ENCODE measurements at regions not wholly inside any gene's neighbourhood (a gene's known extent, or its start where the extent isn't known, plus 50 kb on each side); places are given as distances from the start of the nearest gene placed in this dataset.
"Not testable (repeated sequence)": the region's sequence is repeated elsewhere in the genome, so short reads cannot be mapped to it uniquely, and the experiment has no call there.

DNA sequence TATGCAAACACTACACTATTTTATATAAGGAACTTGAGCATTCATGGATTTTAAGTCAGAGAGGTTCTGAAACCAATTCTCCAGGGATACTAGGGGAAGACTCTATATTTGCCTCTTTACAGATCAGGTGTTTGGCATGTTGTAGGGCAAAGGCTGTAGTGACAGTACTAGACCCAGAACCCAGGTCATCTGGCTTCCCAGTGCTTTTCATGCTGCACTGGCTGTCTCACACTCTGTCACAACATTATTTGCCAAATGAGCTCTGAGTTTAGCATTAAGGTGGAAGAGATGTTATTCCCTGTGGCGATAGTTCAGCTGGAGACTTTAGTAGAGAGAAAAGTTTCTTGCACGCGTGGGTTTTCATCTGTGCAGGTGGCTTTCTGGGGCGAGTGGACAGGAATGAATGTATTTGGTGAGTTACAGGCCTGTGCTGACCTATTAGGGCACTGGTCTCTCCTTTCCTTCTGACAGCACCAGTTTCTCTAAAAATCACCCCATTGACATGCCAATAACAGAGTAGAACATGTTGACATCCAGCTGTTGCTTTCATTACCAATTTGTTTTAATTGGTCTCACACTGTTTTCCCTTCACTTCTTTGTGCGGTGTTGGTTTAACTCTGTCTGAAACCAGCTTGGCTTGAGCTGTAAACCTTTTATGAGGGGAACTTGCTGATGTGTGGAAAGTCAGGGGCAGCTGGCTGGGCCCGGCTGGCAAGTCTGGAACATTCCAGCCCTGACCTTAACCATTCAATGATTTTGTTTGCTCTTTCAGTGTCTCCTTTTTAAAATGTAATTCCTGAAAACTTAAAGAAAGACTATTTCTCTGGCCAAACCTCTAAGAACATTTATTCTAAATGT, 643.0 kb upstream of the FAM98A start:
- Mint-ChIP-seq H3K4me3 (no peak overlapping the region), H3K36me3 (ENCODE audit: insufficient read depth) (no peaks in the 10 kb centered on the region), H3K27me3 (ENCODE audit: low read depth) (no peaks in the 10 kb centered on the region), H3K4me1 (ENCODE audit: low read depth) (no peaks in the 10 kb centered on the region), H3K9me3 (no peaks in the 10 kb centered on the region)
- DNase-seq = no peak
- no peak for ATAC-seq

DNA sequence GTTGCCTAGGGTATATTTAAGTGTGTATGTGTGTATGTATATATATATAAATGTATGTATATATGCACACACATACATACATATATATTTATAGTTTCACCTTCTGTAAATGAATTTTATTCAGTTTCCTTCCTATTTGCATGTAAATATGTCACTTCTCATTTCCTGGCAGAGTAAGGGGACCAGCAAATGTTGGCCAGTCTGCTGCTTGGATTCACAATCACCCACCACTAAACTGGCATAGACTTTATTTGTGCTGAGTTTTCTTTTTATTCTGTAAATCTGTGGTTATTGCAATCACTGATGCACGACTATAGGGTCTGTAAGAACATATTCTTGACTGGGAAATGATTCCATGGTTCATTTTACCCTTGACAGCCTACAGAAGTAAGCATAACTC, 640.4 kb upstream of the FAM98A start:
- Mint-ChIP-seq H3K36me3 (ENCODE audit: insufficient read depth) (no peaks in the 10 kb centered on the region), H3K9me3 (peaks cover 6% of the 10 kb centered on the region), H3K4me3 (no peak overlapping the region), H3K27me3 (ENCODE audit: low read depth) (no peaks in the 10 kb centered on the region), H3K4me1 (ENCODE audit: low read depth) (no peaks in the 10 kb centered on the region)
- DNase-seq = no peak
- ATAC-seq = no peak

GRCh38 chr2:34234823-34235222, 635.7 kb upstream of the FAM98A start:
- Mint-ChIP-seq H3K36me3 (ENCODE audit: insufficient read depth) (no peaks in the 10 kb centered on the region), H3K4me3 (no peak overlapping the region), H3K27me3 (ENCODE audit: low read depth) (no peaks in the 10 kb centered on the region), H3K9me3 (peaks cover 6% of the 10 kb centered on the region), H3K4me1 (ENCODE audit: low read depth) (no peaks in the 10 kb centered on the region)
- ATAC-seq (no peak), DNase-seq (no peak)

GRCh38 chr2:34229998-34230397, 630.9 kb upstream of the FAM98A start:
- Mint-ChIP-seq H3K4me3 (no peak overlapping the region), H3K9me3 (no peaks in the 10 kb centered on the region), H3K4me1 (ENCODE audit: low read depth) (no peaks in the 10 kb centered on the region), H3K36me3 (ENCODE audit: insufficient read depth) (no peaks in the 10 kb centered on the region), H3K27me3 (ENCODE audit: low read depth) (no peaks in the 10 kb centered on the region)
- DNase-seq (no peak), ATAC-seq (no peak)

DNA sequence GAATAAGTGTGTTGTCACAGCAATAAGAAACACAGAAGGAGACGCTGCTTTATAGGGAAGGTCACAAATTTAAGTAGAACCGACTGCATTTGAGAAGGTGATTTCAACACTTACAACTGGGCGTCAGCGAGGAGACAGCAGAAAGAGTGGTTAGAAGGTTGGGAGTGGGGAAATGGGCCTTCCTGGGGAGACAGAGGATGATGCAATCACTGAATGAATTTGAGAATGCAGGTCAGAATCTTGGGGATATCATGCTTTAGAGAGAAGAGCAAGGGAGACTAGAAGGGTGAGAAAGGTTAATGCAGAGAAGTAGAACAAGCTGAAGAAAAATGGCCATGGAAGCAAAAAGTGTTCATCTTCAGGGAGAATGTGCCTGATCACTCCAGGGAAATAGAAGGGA, 616.1 kb upstream of the FAM98A start:
- Mint-ChIP-seq H3K4me3 (no peak overlapping the region), H3K9me3 (peaks cover 18% of the 10 kb centered on the region), H3K27me3 (ENCODE audit: low read depth) (no peaks in the 10 kb centered on the region), H3K36me3 (ENCODE audit: insufficient read depth) (no peaks in the 10 kb centered on the region), H3K4me1 (ENCODE audit: low read depth) (no peaks in the 10 kb centered on the region)
- ATAC-seq = no peak
- DNase-seq = no peak

GRCh38 chr2:34210382-34210781, 611.3 kb upstream of the FAM98A start:
- peaks cover 43% of the 10 kb centered on the region for H3K9me3 Mint-ChIP-seq
- H3K4me1 Mint-ChIP-seq (ENCODE audit: low read depth); H3K27me3 Mint-ChIP-seq (ENCODE audit: low read depth); H3K36me3 Mint-ChIP-seq (ENCODE audit: insufficient read depth); DNase-seq; H3K4me3 Mint-ChIP-seq; ATAC-seq: not testable (repeated sequence)

GRCh38 chr2:34204560-34204959, 605.5 kb upstream of the FAM98A start:
- DNase-seq = no peak
- ATAC-seq = no peak
- Mint-ChIP-seq H3K36me3 (ENCODE audit: insufficient read depth) (no peaks in the 10 kb centered on the region), H3K4me3 (no peak overlapping the region), H3K9me3 (peaks cover 32% of the 10 kb centered on the region), H3K4me1 (ENCODE audit: low read depth) (no peaks in the 10 kb centered on the region), H3K27me3 (ENCODE audit: low read depth) (no peaks in the 10 kb centered on the region)

- no peak for DNase-seq
- Mint-ChIP-seq H3K4me3 (no peak overlapping the region), H3K36me3 (ENCODE audit: insufficient read depth) (no peaks in the 10 kb centered on the region)
These were observed 602.0 kb upstream of the FAM98A start for GRCh38 chr2:34201099-34201498.

GRCh38 chr2:34199971-34200370, 600.9 kb upstream of the FAM98A start:
- no peaks in the 10 kb centered on the region for H3K36me3 Mint-ChIP-seq (ENCODE audit: insufficient read depth)
- no peak overlapping the region for H3K4me3 Mint-ChIP-seq
- peaks cover 26% of the 10 kb centered on the region for H3K9me3 Mint-ChIP-seq

More at GRCh38 chr2:34201099-34201498, 602.0 kb upstream of the FAM98A start:
- Mint-ChIP-seq H3K4me1 (ENCODE audit: low read depth) (no peaks in the 10 kb centered on the region), H3K27me3 (ENCODE audit: low read depth) (no peaks in the 10 kb centered on the region), H3K9me3 (peaks cover 30% of the 10 kb centered on the region)
- ATAC-seq = no peak

DNA sequence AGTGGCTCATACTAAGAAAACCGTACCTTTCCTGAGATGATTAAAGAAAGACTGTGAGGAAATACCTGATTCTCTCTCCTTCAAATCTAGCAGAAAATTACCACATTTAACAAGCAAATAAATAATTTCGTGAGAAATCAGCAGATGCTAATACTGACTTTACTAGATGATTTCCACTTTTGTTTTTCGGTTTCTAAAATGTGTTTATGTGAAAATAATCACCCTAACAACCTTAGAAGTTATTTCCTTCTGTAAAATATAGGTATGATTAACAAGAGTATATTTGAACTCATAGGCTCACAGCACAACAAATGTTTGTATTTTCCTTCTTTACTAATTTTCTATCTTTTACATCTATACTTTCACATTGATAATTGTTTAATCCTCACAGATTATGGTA, 594.1 kb upstream of the FAM98A start:
- no peak overlapping the region for H3K4me3 Mint-ChIP-seq
- peaks cover 6% of the 10 kb centered on the region for H3K9me3 Mint-ChIP-seq
- H3K27me3 Mint-ChIP-seq (ENCODE audit: low read depth) = no peaks in the 10 kb centered on the region
- no peak for DNase-seq
- no peaks in the 10 kb centered on the region for H3K36me3 Mint-ChIP-seq (ENCODE audit: insufficient read depth)
- H3K4me1 Mint-ChIP-seq (ENCODE audit: low read depth) = no peaks in the 10 kb centered on the region
- no peak for ATAC-seq

More at GRCh38 chr2:34199971-34200370, 600.9 kb upstream of the FAM98A start:
- H3K4me1 Mint-ChIP-seq (ENCODE audit: low read depth) = no peaks in the 10 kb centered on the region
- DNase-seq (no peak), ATAC-seq (no peak)
- H3K27me3 Mint-ChIP-seq (ENCODE audit: low read depth) = no peaks in the 10 kb centered on the region

- Mint-ChIP-seq H3K36me3 (ENCODE audit: insufficient read depth) (no peaks in the 10 kb centered on the region), H3K9me3 (no peaks in the 10 kb centered on the region), H3K27me3 (ENCODE audit: low read depth) (no peaks in the 10 kb centered on the region), H3K4me3 (no peak overlapping the region), H3K4me1 (ENCODE audit: low read depth) (no peaks in the 10 kb centered on the region)
- ATAC-seq (no peak), DNase-seq (no peak)
These were observed 589.6 kb upstream of the FAM98A start for GRCh38 chr2:34188464-34189303.

- ATAC-seq (no peak), DNase-seq (no peak)
- Mint-ChIP-seq H3K9me3 (peaks cover 5% of the 10 kb centered on the region), H3K27me3 (ENCODE audit: low read depth) (no peaks in the 10 kb centered on the region), H3K4me1 (ENCODE audit: low read depth) (no peaks in the 10 kb centered on the region), H3K4me3 (no peak overlapping the region), H3K36me3 (ENCODE audit: insufficient read depth) (no peaks in the 10 kb centered on the region)
These were observed 580.4 kb upstream of the FAM98A start for GRCh38 chr2:34179511-34179910.

- no peak for DNase-seq
- Mint-ChIP-seq H3K4me1 (ENCODE audit: low read depth) (no peaks in the 10 kb centered on the region), H3K4me3 (no peak overlapping the region), H3K9me3 (peaks cover 5% of the 10 kb centered on the region), H3K36me3 (ENCODE audit: insufficient read depth) (no peaks in the 10 kb centered on the region), H3K27me3 (ENCODE audit: low read depth) (no peaks in the 10 kb centered on the region)
- ATAC-seq = no peak
These were observed 579.4 kb upstream of the FAM98A start for GRCh38 chr2:34178482-34178881.

DNA sequence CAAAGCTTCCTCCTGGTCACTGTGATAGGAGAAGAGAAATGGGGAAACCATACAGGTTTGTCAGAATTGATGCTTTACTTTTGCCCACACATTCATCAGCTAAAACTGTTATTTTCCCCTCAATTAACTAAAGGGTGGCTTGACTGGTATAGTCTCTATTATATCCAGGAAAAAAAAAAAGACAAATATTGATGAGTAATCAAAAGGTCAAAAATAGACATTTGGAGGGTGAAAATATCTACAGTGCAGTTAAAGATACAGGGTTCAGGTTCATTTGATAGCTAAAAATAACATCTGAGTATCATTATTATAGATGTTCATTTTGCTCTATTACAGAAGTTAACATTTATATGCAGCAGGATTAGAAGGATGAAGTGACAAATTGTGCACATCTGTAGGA, 577.6 kb upstream of the FAM98A start:
- ATAC-seq (no peak), DNase-seq (no peak)
- Mint-ChIP-seq H3K4me3 (no peak overlapping the region), H3K36me3 (ENCODE audit: insufficient read depth) (no peaks in the 10 kb centered on the region), H3K4me1 (ENCODE audit: low read depth) (no peaks in the 10 kb centered on the region), H3K9me3 (peaks cover 8% of the 10 kb centered on the region), H3K27me3 (ENCODE audit: low read depth) (no peaks in the 10 kb centered on the region)

DNA sequence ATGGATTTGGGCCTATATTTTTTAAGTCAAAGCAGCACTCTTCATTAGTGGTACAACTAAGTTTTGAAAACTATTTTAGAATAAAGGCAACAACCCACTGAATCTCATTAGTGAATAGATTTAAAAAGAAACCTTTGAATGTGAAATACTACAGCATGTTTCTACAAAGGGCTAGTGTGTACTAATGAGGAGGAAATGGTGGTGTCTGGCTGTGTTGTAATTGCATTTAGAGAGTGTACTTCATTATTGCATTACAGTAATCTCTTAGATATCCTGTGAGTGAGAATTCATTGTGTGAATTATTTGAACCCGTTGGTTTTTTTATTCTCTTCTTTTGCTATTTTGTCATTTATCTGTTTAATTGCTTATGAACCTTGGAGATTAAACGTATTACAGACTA, 575.4 kb upstream of the FAM98A start:
- Mint-ChIP-seq H3K27me3 (ENCODE audit: low read depth) (no peaks in the 10 kb centered on the region), H3K9me3 (peaks cover 10% of the 10 kb centered on the region), H3K4me3 (no peak overlapping the region), H3K36me3 (ENCODE audit: insufficient read depth) (no peaks in the 10 kb centered on the region), H3K4me1 (ENCODE audit: low read depth) (no peaks in the 10 kb centered on the region)
- DNase-seq (no peak), ATAC-seq (no peak)
